HepG2 (cell line): ENCODE measurements at regions not wholly inside any gene's neighbourhood (a gene's known extent, or its start where the extent isn't known, plus 50 kb on each side); places are given as distances from the start of the nearest gene placed in this dataset.

Source experiments
- ATAC-seq: fragments of 200-7000 bp; cut with Tn5 transposase; 3 replicates; pipeline ENCODE4 v1.9.1; 2020; ENCODE audit warnings: mild to moderate bottlenecking, moderate library complexity
- BruUV-seq: library from RNA; stranded (reverse); fragments of 400-500 nt; replicated peaks from 2 replicates; lab custom pipeline; 2021; lab: Mats Ljungman, UMichigan
- CTCF ChIA-PET: fragments of 300-600 bp; formaldehyde crosslinking; extraction: SDS; loops from one replicate; lab custom pipeline; 2021; ENCODE audit warnings: low total read pairs, inconsistent platforms, low intra/inter-chr PET ratio; lab: Yijun Ruan, JAX
- POLR2A ChIA-PET: fragments of 350-600 bp; sonication (Branson Sonifier 250); formaldehyde crosslinking; loops from one replicate; lab custom pipeline; 2020; ENCODE audit warnings: antibody characterized with exemption, inconsistent platforms; lab: Yijun Ruan, JAX
- DNase-seq: peaks from one replicate; pipeline ENCODE4 v3.0.0-alpha.2; 2015; ENCODE audit warnings: low spot score
- FAIRE-seq: peaks from 3 replicates; lab custom pipeline; 2011; peaks lifted over from hg19 to GRCh38; lab: Jason Lieb, UNC
- H2AFZ ChIP-seq: one replicate; pipeline ENCODE4 v1.6.1; 2011; ENCODE audit warnings: low read length, inconsistent platforms
- H3K27ac ChIP-seq: fragments of 300-600 bp; 3 replicates; pipeline ENCODE4 v1.8.0; 2011; ENCODE audit warnings: mixed run types, mild to moderate bottlenecking, mixed read lengths, low read length, inconsistent platforms; ENCODE audit not compliant: insufficient read depth; ENCODE audit errors: extremely low read length
- H3K27me3 ChIP-seq, 2 experiments: fragments of 200-600 bp in 1 of 2; 2 replicates in 1 of 2; 3 replicates in 1 of 2; pipeline versions ENCODE4 v1.6.0 to v1.8.0; 2011; ENCODE audit warnings: low read length in 2 of 2, mild to moderate bottlenecking in 2 of 2, moderate library complexity in 2 of 2, inconsistent platforms in 1 of 2; ENCODE audit not compliant: insufficient read depth in 2 of 2, control insufficient read depth in 1 of 2
- H3K36me3 ChIP-seq, 2 experiments: fragments of 200-600 bp in 1 of 2; replicated peaks in 1 of 2; 2 replicates in 1 of 2; 3 replicates in 1 of 2; pipeline versions ENCODE4 v1.5.1 to v1.8.0; 2011; ENCODE audit warnings: low read length in 2 of 2, inconsistent platforms in 1 of 2; ENCODE audit not compliant: insufficient read depth in 2 of 2, control insufficient read depth in 1 of 2
- H3K4me1 ChIP-seq: 2 replicates; pipeline ENCODE4 v1.5.1; 2012; ENCODE audit warnings: low read length, inconsistent platforms; ENCODE audit not compliant: insufficient read depth
- H3K4me2 ChIP-seq: 2 replicates; pipeline ENCODE4 v1.6.0; 2011; ENCODE audit warnings: low read depth, low read length, inconsistent platforms
- H3K4me3 ChIP-seq, 3 experiments: fragments of 200-600 bp in 1 of 3; sonication (generic), shearing (Covaris generic) in 1 of 3; replicated peaks in 1 of 3; 2 replicates each; pipeline ENCODE4 v1.5.1; 2011 to 2016; ENCODE audit warnings: low read length in 3 of 3, inconsistent platforms in 2 of 3, low read depth in 2 of 3, mild to moderate bottlenecking in 2 of 3, control low read depth in 1 of 3, mixed read lengths in 1 of 3; ENCODE audit not compliant: insufficient read depth in 1 of 3
- H3K79me2 ChIP-seq: one replicate; pipeline ENCODE4 v1.6.1; 2011; ENCODE audit warnings: low read length, inconsistent platforms; ENCODE audit not compliant: insufficient read depth
- H3K9ac ChIP-seq: 2 replicates; pipeline ENCODE4 v1.6.0; 2011; ENCODE audit warnings: mild to moderate bottlenecking, low read depth, low read length, inconsistent platforms; ENCODE audit not compliant: insufficient read depth
- H3K9me3 ChIP-seq: 2 replicates; pipeline ENCODE4 v1.5.1; 2012; ENCODE audit warnings: mild to moderate bottlenecking, low read length
- H4K20me1 ChIP-seq: 2 replicates; pipeline ENCODE4 v1.6.0; 2011; ENCODE audit warnings: inconsistent platforms, mild to moderate bottlenecking, low read length, moderate library complexity; ENCODE audit not compliant: insufficient read depth
- BCL6 ChIP-seq: IDR thresholded peaks from 2 replicates; pipeline ENCODE4 v1.6.1; 2016; ENCODE audit warnings: missing genetic modification reagents, missing compliant biosample characterization
- BRCA1 ChIP-seq: sonication (generic); formaldehyde crosslinking; IDR thresholded peaks from 2 replicates; pipeline ENCODE4 v1.4.0; 2020; ENCODE audit warnings: missing genetic modification reagents
- CREB1 ChIP-seq, 2 experiments: fragments of 450-650 bp in 1 of 2; IDR thresholded peaks; 2 replicates each; pipeline ENCODE4 v1.6.1; 2016 to 2017; ENCODE audit warnings: control low read depth in 1 of 2, mild to moderate bottlenecking in 1 of 2, missing compliant biosample characterization in 1 of 2, missing genetic modification characterization in 1 of 2
- DR1 ChIP-seq: sonication (generic); formaldehyde crosslinking; IDR thresholded peaks from 2 replicates; pipeline ENCODE4 v1.8.0; 2021; ENCODE audit warnings: mild to moderate bottlenecking, missing genetic modification reagents, inconsistent platforms
- HNF4A ChIP-seq: sonication (generic); formaldehyde crosslinking; IDR thresholded peaks from 2 replicates; pipeline ENCODE4 v1.4.0; 2020; ENCODE audit warnings: missing genetic modification reagents
- HOXD1 ChIP-seq: sonication (generic); formaldehyde crosslinking; IDR thresholded peaks from 2 replicates; pipeline ENCODE4 v1.5.0; 2020; ENCODE audit warnings: missing genetic modification reagents
- KAT2B ChIP-seq: fragments of 150-350 bp; IDR thresholded peaks from 2 replicates; pipeline ENCODE4 v1.6.1; 2014; ENCODE audit warnings: low read depth, low read length, borderline replicate concordance
- MAFK ChIP-seq, 2 experiments: IDR thresholded peaks in 1 of 2; conservative IDR thresholded peaks in 1 of 2; 2 replicates each; pipeline ENCODE4 v1.6.1; 2011; ENCODE audit warnings: improper control_type of control experiment in 2 of 2, low read length in 2 of 2
- MATR3 ChIP-seq: sonication (generic); formaldehyde crosslinking; IDR thresholded peaks from 2 replicates; pipeline ENCODE4 v1.4.0; 2020; ENCODE audit warnings: missing genetic modification reagents
- NCOA1 ChIP-seq: sonication (generic); formaldehyde crosslinking; IDR thresholded peaks from 2 replicates; pipeline ENCODE4 v1.9.0; 2021; ENCODE audit warnings: missing genetic modification reagents
- NFRKB ChIP-seq: fragments of 450-650 bp; IDR thresholded peaks from 2 replicates; pipeline ENCODE4 v1.6.1; 2017
- PRDM15 ChIP-seq: sonication (generic); formaldehyde crosslinking; IDR thresholded peaks from 2 replicates; pipeline ENCODE4 v1.4.0; 2020; ENCODE audit warnings: missing genetic modification reagents
- PRMT3 ChIP-seq: sonication (generic); formaldehyde crosslinking; IDR thresholded peaks from 2 replicates; pipeline ENCODE4 v1.8.1; 2022; ENCODE audit warnings: low read depth, mild to moderate bottlenecking, moderate library complexity, missing genetic modification reagents, borderline replicate concordance
- SNAPC4 ChIP-seq: sonication (generic); formaldehyde crosslinking; IDR thresholded peaks from 2 replicates; pipeline ENCODE4 v1.4.0; 2020; ENCODE audit warnings: mild to moderate bottlenecking, missing genetic modification reagents
- SP5 ChIP-seq: IDR thresholded peaks from 2 replicates; pipeline ENCODE4 v1.6.1; 2016; ENCODE audit warnings: low read depth, borderline replicate concordance
- ZC3H4 ChIP-seq: sonication (generic); formaldehyde crosslinking; IDR thresholded peaks from 2 replicates; pipeline ENCODE4 v1.4.0; 2020; ENCODE audit warnings: missing genetic modification reagents, borderline replicate concordance
- ZNF263 ChIP-seq: sonication (generic); formaldehyde crosslinking; IDR thresholded peaks from 2 replicates; pipeline ENCODE4 v1.4.0; 2020; ENCODE audit warnings: missing genetic modification reagents
- ZNF44 ChIP-seq: sonication (generic); formaldehyde crosslinking; IDR thresholded peaks from 2 replicates; pipeline ENCODE4 v1.5.1; 2020; ENCODE audit warnings: mild to moderate bottlenecking, missing genetic modification reagents
- ZNF7 ChIP-seq: IDR thresholded peaks from 2 replicates; pipeline ENCODE4 v1.6.1; 2016; ENCODE audit warnings: missing biosample characterization, missing genetic modification reagents
- ZSCAN9 ChIP-seq: IDR thresholded peaks from 2 replicates; pipeline ENCODE4 v1.6.1; 2016; ENCODE audit warnings: borderline replicate concordance
- WGBS: methylation state at CpG from one replicate; pipeline ENCODE4 v1.1.6; 2017; ENCODE audit warnings: low lambda C conversion rate; 5-methylcytosine and 5-hydroxymethylcytosine counted together
- in situ Hi-C: cut with HindIII; loops from 2 replicates; pipeline ENCODE4 v1.10.0; 2017; ENCODE audit warnings: low pct_unique_long_range_greater_than_20kb; ENCODE audit not compliant: extremely low pct_ligation_motif_present
- intact Hi-C: fragments of 100-400 bp; cut with micrococcal nuclease; formaldehyde crosslinking; loops from one replicate; pipeline ENCODE4 v1.10.0; 2022; ENCODE audit not compliant: unreplicated experiment

DNA sequence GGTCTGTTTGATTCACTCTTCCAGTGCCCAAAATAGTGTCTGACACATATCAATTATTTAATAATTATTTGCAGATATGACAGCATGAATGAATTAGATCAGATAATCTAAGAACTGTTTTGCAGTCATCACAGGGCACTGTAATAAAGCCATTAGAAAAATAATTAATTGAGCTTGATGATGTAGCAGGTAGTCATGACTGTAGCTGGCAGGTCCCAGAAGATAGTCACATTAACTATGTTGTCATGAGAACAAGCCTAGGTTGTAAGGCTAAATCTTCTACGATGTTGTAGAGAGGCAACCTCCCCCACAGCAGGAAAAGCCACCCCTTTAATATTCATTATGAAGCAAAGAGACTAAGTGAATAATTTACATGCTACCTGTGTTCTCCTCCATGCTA lies 243.9 kb upstream of the SPTLC3 start:
- Histone ChIP-seq H3K27ac (no peak overlapping the region), H3K9me3 (no peaks in the 10 kb centered on the region), H3K4me3 (no peak overlapping the region), H2AFZ (no peak overlapping the region), H3K9ac (no peak overlapping the region), H3K4me2 (no peak overlapping the region), H3K27me3 (peaks cover 0 to 17% of the 10 kb centered on the region in 2 experiments; a peak in 2 of 5 replicates), H3K36me3 (no peaks in the 10 kb centered on the region), H3K4me1 (no peaks in the 10 kb centered on the region), H3K79me2 (no peaks in the 10 kb centered on the region), H4K20me1 (no peaks in the 10 kb centered on the region)
- no TSS peak for BruUV-seq
- ChIA-PET CTCF (no interaction called here), POLR2A (no interaction called here)
- 0% methylated on average over 1 of the region's 1 CpG for WGBS
- FAIRE-seq: no peak
- intact Hi-C loops: no loop called here
- TF ChIP-seq DR1 (CRISPR knock-in tag) (no peak), PRMT3 (no peak), KAT2B (no peak), MATR3 (CRISPR knock-in tag) (no peak), BRCA1 (CRISPR knock-in tag) (no peak), HOXD1 (CRISPR knock-in tag) (no peak), NCOA1 (CRISPR knock-in tag) (no peak), BCL6 (CRISPR knock-in tag) (no peak), NFRKB (no peak), ZNF44 (CRISPR knock-in tag) (no peak), ZC3H4 (CRISPR knock-in tag) (no peak), CREB1 (IDR thresholded peaks at IDR 0.05) (no peak), CREB1 (CRISPR knock-in tag; IDR thresholded peaks at IDR 0.05) (no peak), SP5 (CRISPR knock-in tag) (no peak), ZNF7 (CRISPR knock-in tag) (no peak), MAFK (conservative IDR thresholded peaks at IDR 0.05 in 1 of 2, IDR thresholded peaks at IDR 0.05 in 1 of 2; ENCODE audit: low read length in 2 of 2) (no peak), ZNF263 (CRISPR knock-in tag) (no peak), SNAPC4 (no peak), HNF4A (CRISPR knock-in tag) (no peak), PRDM15 (CRISPR knock-in tag) (no peak), ZSCAN9 (CRISPR knock-in tag) (no peak)
- no peak for ATAC-seq
- in situ Hi-C loops: no loop called here
- no peak for DNase-seq
